Ovary (tissue), 7 donors: ENCODE measurements at regions not wholly inside any gene's neighbourhood (a gene's known extent, or its start where the extent isn't known, plus 50 kb on each side); places are given as distances from the start of the nearest gene placed in this dataset.

Experiments
- DNase-seq, 5 donors: peaks; one replicate each; pipeline ENCODE4 v3.0.0-alpha.2; 2019 to 2020
- H3K27ac ChIP-seq, 2 donors: fragments of 200-600 bp; one replicate each; pipeline versions ENCODE4 v1.5.1 to v1.8.0; 2019 to 2022
- H3K27me3 ChIP-seq: fragments of 200-600 bp; one replicate; pipeline ENCODE4 v1.8.0; 2022
- H3K36me3 ChIP-seq: fragments of 200-600 bp; sonication (generic); one replicate; pipeline ENCODE4 v1.5.1; 2019
- H3K4me1 ChIP-seq: one replicate; pipeline ENCODE4 v1.8.1; 2013; ENCODE audit warnings: mild to moderate bottlenecking, moderate library complexity; ENCODE audit not compliant: insufficient read depth
- H3K4me3 ChIP-seq: fragments of 200-600 bp; sonication (generic); one replicate; pipeline ENCODE4 v1.5.1; 2017
- H3K9me3 ChIP-seq, 2 donors: fragments of 200-600 bp in 1 of 2; sonication (generic) in 1 of 2; one replicate each; pipeline versions ENCODE4 v1.5.1 to v1.8.1; 2013 to 2019; ENCODE audit warnings: mild to moderate bottlenecking in 1 of 2, moderate library complexity in 1 of 2
- CTCF ChIP-seq, 3 donors: fragments of 450-650 bp in 2 of 3; fragments of 200-600 bp in 1 of 3; IDR thresholded peaks; one replicate each; pipeline versions ENCODE4 v1.5.1 to v1.8.0; 2016 to 2022; ENCODE audit warnings: antibody characterized with exemption in 3 of 3, mild to moderate bottlenecking in 1 of 3
- EP300 ChIP-seq: sonication (generic); formaldehyde crosslinking; IDR thresholded peaks from one replicate; pipeline ENCODE4 v1.6.1; 2017; ENCODE audit warnings: antibody characterized with exemption
- POLR2A ChIP-seq: fragments of 450-650 bp; IDR thresholded peaks from one replicate; pipeline ENCODE4 v1.6.1; 2017; ENCODE audit warnings: antibody characterized with exemption, mild to moderate bottlenecking, moderate library complexity
- WGBS, 3 donors: extraction: QIAGEN DNeasy Blood & Tissue Kit in 1 of 3; methylation state at CpG; one replicate each; pipeline versions ENCODE4 v1.1.5 to v1.1.7; 2013 to 2017; 5-methylcytosine and 5-hydroxymethylcytosine counted together
- intact Hi-C, 4 donors: fragments of 100-400 bp; cut with DNase I; formaldehyde crosslinking; loops; one replicate each; pipeline versions ENCODE4 v1.11.0 to v1.15.1; 2022 to 2023
- donor health status: DM: no; HTN: no; CAD: no; lungs with moderate emphysema.
- donor health status: DM: no; HTN: no; CAD: no.
- donor health status: Bipolar disorder and iron deficiency.
- donor health status: DM: no; HTN: no; CAD: no.
- donor health status: DM: yes; HTN: yes; CAD: no.

- DNase-seq = no peak
- intact Hi-C loops = no loop called here
- TF ChIP-seq EP300 (no peak), POLR2A (no peak), CTCF (IDR thresholded peaks at IDR 0.05) (no peak)
- Histone ChIP-seq H3K27ac (no peak overlapping the region), H3K27me3 (no peaks in the 10 kb centered on the region), H3K4me3 (no peak overlapping the region), H3K36me3 (no peaks in the 10 kb centered on the region), H3K4me1 (no peaks in the 10 kb centered on the region), H3K9me3 (no peaks in the 10 kb centered on the region)
- WGBS, 3 donors = 68 to 81% (median 79%) methylated on average over 3 of the region's 3 CpGs
Measured at GRCh38 chr6:97876711-97877110, 593.7 kb upstream of the MMS22L start.

GRCh38 chr6:97882755-97883154, 599.7 kb upstream of the MMS22L start:
- H3K4me1 ChIP-seq = no peaks in the 10 kb centered on the region
- no peaks in the 10 kb centered on the region for H3K9me3 ChIP-seq
- H3K27me3 ChIP-seq = no peaks in the 10 kb centered on the region
- DNase-seq = no peak
- H3K4me3 ChIP-seq = no peak overlapping the region
- no peaks in the 10 kb centered on the region for H3K36me3 ChIP-seq
- WGBS, 3 donors = 75 to 81% (median 77%) methylated on average over 3 of the region's 3 CpGs
- intact Hi-C loops = no loop called here
- no peak for TF ChIP-seq EP300
- TF ChIP-seq POLR2A = no peak
- TF ChIP-seq CTCF (IDR thresholded peaks at IDR 0.05) = no peak
- no peak overlapping the region for H3K27ac ChIP-seq

- TF ChIP-seq POLR2A (no peak), EP300 (no peak), CTCF (IDR thresholded peaks at IDR 0.05) (no peak)
- intact Hi-C loops = no loop called here
- Histone ChIP-seq H3K36me3 (no peaks in the 10 kb centered on the region), H3K9me3 (no peaks in the 10 kb centered on the region), H3K4me1 (no peaks in the 10 kb centered on the region), H3K27ac (no peak overlapping the region), H3K4me3 (no peak overlapping the region), H3K27me3 (no peaks in the 10 kb centered on the region)
- 82 to 90% (median 89%) methylated on average over 7 of the region's 7 CpGs for WGBS, 3 donors
- no peak for DNase-seq
Measured at GRCh38 chr6:97885325-97885724, 602.3 kb upstream of the MMS22L start.

- no peaks in the 10 kb centered on the region for H3K4me1 ChIP-seq
- no peak overlapping the region for H3K4me3 ChIP-seq
- intact Hi-C loops = no loop called here
- TF ChIP-seq POLR2A (no peak), EP300 (no peak), CTCF (IDR thresholded peaks at IDR 0.05) (no peak)
- H3K36me3 ChIP-seq = no peaks in the 10 kb centered on the region
- H3K27me3 ChIP-seq = no peaks in the 10 kb centered on the region
- 57 to 60% (median 58%) methylated on average over 4 of the region's 4 CpGs for WGBS, 3 donors
- no peak for DNase-seq
- H3K9me3 ChIP-seq = no peaks in the 10 kb centered on the region
- no peak overlapping the region for H3K27ac ChIP-seq
Measured at GRCh38 chr6:97885828-97886227, 602.8 kb upstream of the MMS22L start.

GRCh38 chr6:97901531-97901930, 618.5 kb upstream of the MMS22L start:
- no peaks in the 10 kb centered on the region for H3K27me3 ChIP-seq
- H3K4me3 ChIP-seq = no peak overlapping the region
- no peaks in the 10 kb centered on the region for H3K36me3 ChIP-seq
- DNase-seq = no peak
- H3K9me3 ChIP-seq = no peaks in the 10 kb centered on the region
- H3K27ac ChIP-seq = no peak overlapping the region
- WGBS, 3 donors = 83 to 95% (median 92%) methylated on average over 1 of the region's 1 CpG
- intact Hi-C loops = no loop called here
- TF ChIP-seq CTCF (IDR thresholded peaks at IDR 0.05) (no peak), POLR2A (no peak), EP300 (no peak)
- H3K4me1 ChIP-seq = no peaks in the 10 kb centered on the region
